HepG2 (cell line): ENCODE measurements at regions not wholly inside any gene's neighbourhood (a gene's known extent, or its start where the extent isn't known, plus 50 kb on each side); places are given as distances from the start of the nearest gene placed in this dataset.

Experiments
- ATAC-seq: fragments of 200-7000 bp; cut with Tn5 transposase; 3 replicates; pipeline ENCODE4 v1.9.1; 2020; ENCODE audit warnings: mild to moderate bottlenecking, moderate library complexity
- BruUV-seq: library from RNA; stranded (reverse); fragments of 400-500 nt; replicated peaks from 2 replicates; lab custom pipeline; 2021; lab: Mats Ljungman, UMichigan
- CTCF ChIA-PET: fragments of 300-600 bp; formaldehyde crosslinking; extraction: SDS; loops from one replicate; lab custom pipeline; 2021; ENCODE audit warnings: low total read pairs, inconsistent platforms, low intra/inter-chr PET ratio; lab: Yijun Ruan, JAX
- POLR2A ChIA-PET: fragments of 350-600 bp; sonication (Branson Sonifier 250); formaldehyde crosslinking; loops from one replicate; lab custom pipeline; 2020; ENCODE audit warnings: antibody characterized with exemption, inconsistent platforms; lab: Yijun Ruan, JAX
- DNase-seq: peaks from one replicate; pipeline ENCODE4 v3.0.0-alpha.2; 2015; ENCODE audit warnings: low spot score
- FAIRE-seq: peaks from 3 replicates; lab custom pipeline; 2011; peaks lifted over from hg19 to GRCh38; lab: Jason Lieb, UNC
- H2AFZ ChIP-seq: one replicate; pipeline ENCODE4 v1.6.1; 2011; ENCODE audit warnings: low read length, inconsistent platforms
- H3K27ac ChIP-seq: fragments of 300-600 bp; 3 replicates; pipeline ENCODE4 v1.8.0; 2011; ENCODE audit warnings: mixed run types, mild to moderate bottlenecking, mixed read lengths, low read length, inconsistent platforms; ENCODE audit not compliant: insufficient read depth; ENCODE audit errors: extremely low read length
- H3K27me3 ChIP-seq, 2 experiments: fragments of 200-600 bp in 1 of 2; 2 replicates in 1 of 2; 3 replicates in 1 of 2; pipeline versions ENCODE4 v1.6.0 to v1.8.0; 2011; ENCODE audit warnings: low read length in 2 of 2, mild to moderate bottlenecking in 2 of 2, moderate library complexity in 2 of 2, inconsistent platforms in 1 of 2; ENCODE audit not compliant: insufficient read depth in 2 of 2, control insufficient read depth in 1 of 2
- H3K36me3 ChIP-seq, 2 experiments: fragments of 200-600 bp in 1 of 2; replicated peaks in 1 of 2; 2 replicates in 1 of 2; 3 replicates in 1 of 2; pipeline versions ENCODE4 v1.5.1 to v1.8.0; 2011; ENCODE audit warnings: low read length in 2 of 2, inconsistent platforms in 1 of 2; ENCODE audit not compliant: insufficient read depth in 2 of 2, control insufficient read depth in 1 of 2
- H3K4me1 ChIP-seq: 2 replicates; pipeline ENCODE4 v1.5.1; 2012; ENCODE audit warnings: low read length, inconsistent platforms; ENCODE audit not compliant: insufficient read depth
- H3K4me2 ChIP-seq: 2 replicates; pipeline ENCODE4 v1.6.0; 2011; ENCODE audit warnings: low read depth, low read length, inconsistent platforms
- H3K4me3 ChIP-seq, 3 experiments: fragments of 200-600 bp in 1 of 3; sonication (generic), shearing (Covaris generic) in 1 of 3; replicated peaks in 1 of 3; 2 replicates each; pipeline ENCODE4 v1.5.1; 2011 to 2016; ENCODE audit warnings: low read length in 3 of 3, inconsistent platforms in 2 of 3, low read depth in 2 of 3, mild to moderate bottlenecking in 2 of 3, control low read depth in 1 of 3, mixed read lengths in 1 of 3; ENCODE audit not compliant: insufficient read depth in 1 of 3
- H3K79me2 ChIP-seq: one replicate; pipeline ENCODE4 v1.6.1; 2011; ENCODE audit warnings: low read length, inconsistent platforms; ENCODE audit not compliant: insufficient read depth
- H3K9ac ChIP-seq: 2 replicates; pipeline ENCODE4 v1.6.0; 2011; ENCODE audit warnings: mild to moderate bottlenecking, low read depth, low read length, inconsistent platforms; ENCODE audit not compliant: insufficient read depth
- H3K9me3 ChIP-seq: 2 replicates; pipeline ENCODE4 v1.5.1; 2012; ENCODE audit warnings: mild to moderate bottlenecking, low read length
- H4K20me1 ChIP-seq: 2 replicates; pipeline ENCODE4 v1.6.0; 2011; ENCODE audit warnings: inconsistent platforms, mild to moderate bottlenecking, low read length, moderate library complexity; ENCODE audit not compliant: insufficient read depth
- ATF7 ChIP-seq, 2 experiments: fragments of 450-650 bp in 1 of 2; sonication (generic) in 1 of 2; formaldehyde crosslinking in 1 of 2; IDR thresholded peaks; 2 replicates each; pipeline versions ENCODE4 v1.4.0 to v1.6.1; 2016 to 2020; ENCODE audit warnings: antibody characterized with exemption in 1 of 2, mild to moderate bottlenecking in 1 of 2, missing genetic modification reagents in 1 of 2
- CREB1 ChIP-seq, 2 experiments: fragments of 450-650 bp in 1 of 2; IDR thresholded peaks; 2 replicates each; pipeline ENCODE4 v1.6.1; 2016 to 2017; ENCODE audit warnings: control low read depth in 1 of 2, mild to moderate bottlenecking in 1 of 2, missing compliant biosample characterization in 1 of 2, missing genetic modification characterization in 1 of 2
- GATA4 ChIP-seq: sonication (generic); IDR thresholded peaks from 2 replicates; pipeline ENCODE4 v1.6.1; 2016; ENCODE audit warnings: antibody characterized with exemption, low read depth, borderline replicate concordance
- MAFF ChIP-seq: IDR thresholded peaks from 2 replicates; pipeline ENCODE4 v1.6.1; 2011; ENCODE audit warnings: low read depth, low read length, improper control_type of control experiment
- MAFK ChIP-seq, 2 experiments: IDR thresholded peaks in 1 of 2; conservative IDR thresholded peaks in 1 of 2; 2 replicates each; pipeline ENCODE4 v1.6.1; 2011; ENCODE audit warnings: improper control_type of control experiment in 2 of 2, low read length in 2 of 2
- ZNF121 ChIP-seq: sonication (generic); formaldehyde crosslinking; IDR thresholded peaks from 2 replicates; pipeline ENCODE4 v1.5.0; 2020; ENCODE audit warnings: mild to moderate bottlenecking, missing genetic modification reagents
- ZNF598 ChIP-seq: sonication (generic); formaldehyde crosslinking; IDR thresholded peaks from 2 replicates; pipeline ENCODE4 v1.5.1; 2020; ENCODE audit warnings: mild to moderate bottlenecking, missing genetic modification reagents, borderline replicate concordance
- WGBS: methylation state at CpG from one replicate; pipeline ENCODE4 v1.1.6; 2017; ENCODE audit warnings: low lambda C conversion rate; 5-methylcytosine and 5-hydroxymethylcytosine counted together
- in situ Hi-C: cut with HindIII; loops from 2 replicates; pipeline ENCODE4 v1.10.0; 2017; ENCODE audit warnings: low pct_unique_long_range_greater_than_20kb; ENCODE audit not compliant: extremely low pct_ligation_motif_present
- intact Hi-C: fragments of 100-400 bp; cut with micrococcal nuclease; formaldehyde crosslinking; loops from one replicate; pipeline ENCODE4 v1.10.0; 2022; ENCODE audit not compliant: unreplicated experiment
- TF ChIP-seq, protein P1 (sequence below): sonication (generic); formaldehyde crosslinking; IDR thresholded peaks from 2 replicates; pipeline ENCODE4 v1.5.0; 2020; ENCODE audit warnings: missing genetic modification reagents

DNA sequence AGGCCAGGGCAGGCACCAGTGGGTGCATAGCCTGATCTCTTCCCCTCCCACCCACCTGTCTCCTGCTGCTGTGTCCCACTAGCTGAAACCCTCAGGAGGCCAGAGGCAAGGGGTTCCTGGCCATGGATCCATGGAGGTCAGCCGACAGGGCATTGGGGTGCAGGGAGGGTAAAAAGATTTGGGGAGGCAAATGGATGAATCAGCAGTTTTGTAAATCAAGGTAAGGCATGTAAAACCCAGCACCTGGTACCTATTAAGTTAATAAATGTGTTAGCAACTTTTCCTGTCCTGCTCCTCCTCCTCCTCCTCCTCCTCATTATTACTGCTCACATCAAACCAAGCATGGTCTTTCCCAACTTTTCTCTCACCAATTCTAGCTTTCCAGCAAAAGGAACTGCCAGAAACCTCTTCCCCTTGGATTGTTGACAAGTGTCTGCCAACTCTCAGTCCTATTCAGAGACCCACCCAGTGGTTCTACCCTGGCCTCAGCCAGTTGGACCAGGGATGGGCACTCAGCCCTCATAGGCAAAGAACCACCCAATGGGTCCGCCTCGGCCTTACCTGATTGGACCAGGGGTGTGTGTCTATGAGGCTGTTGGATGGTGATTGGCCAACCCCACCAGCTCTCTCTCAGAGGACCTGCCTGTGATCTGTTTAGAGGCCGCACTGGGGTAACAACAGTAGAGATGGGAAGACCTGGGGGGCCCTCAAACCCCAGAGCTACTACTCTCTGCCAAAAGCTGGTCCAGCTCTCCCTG is 155.7 kb upstream of the GSC start:
- intact Hi-C loops, result no loop called here
- 72% methylated on average over 3 of the region's 4 CpGs for WGBS
- no TSS peak for BruUV-seq
- H3K27me3 ChIP-seq, result peaks cover 0 to 4% of the 10 kb centered on the region in 2 experiments; a peak in 1 of 5 replicates
- POLR2A ChIA-PET, result no interaction called here
- no peak overlapping the region for H3K27ac ChIP-seq
- CTCF ChIA-PET, result no interaction called here
- H3K4me3 ChIP-seq, result no peak overlapping the region
- H4K20me1 ChIP-seq, result no peaks in the 10 kb centered on the region
- DNase-seq, result no peak
- no peak overlapping the region for H3K4me2 ChIP-seq
- H3K9me3 ChIP-seq, result no peaks in the 10 kb centered on the region
- peak; percentile 68 for TF ChIP-seq MAFF
- TF ChIP-seq, protein P1, sequence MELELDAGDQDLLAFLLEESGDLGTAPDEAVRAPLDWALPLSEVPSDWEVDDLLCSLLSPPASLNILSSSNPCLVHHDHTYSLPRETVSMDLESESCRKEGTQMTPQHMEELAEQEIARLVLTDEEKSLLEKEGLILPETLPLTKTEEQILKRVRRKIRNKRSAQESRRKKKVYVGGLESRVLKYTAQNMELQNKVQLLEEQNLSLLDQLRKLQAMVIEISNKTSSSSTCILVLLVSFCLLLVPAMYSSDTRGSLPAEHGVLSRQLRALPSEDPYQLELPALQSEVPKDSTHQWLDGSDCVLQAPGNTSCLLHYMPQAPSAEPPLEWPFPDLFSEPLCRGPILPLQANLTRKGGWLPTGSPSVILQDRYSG (CRISPR knock-in tag), result no peak
- peak; percentile 69 to 84 for TF ChIP-seq MAFK (conservative IDR thresholded peaks at IDR 0.05 in 1 of 2, IDR thresholded peaks at IDR 0.05 in 1 of 2; ENCODE audit: low read length in 2 of 2)
- TF ChIP-seq GATA4, result no peak
- TF ChIP-seq ZNF121, result no peak
- H3K9ac ChIP-seq, result no peak overlapping the region
- in situ Hi-C loops, result no loop called here
- no peak for ATAC-seq
- H3K36me3 ChIP-seq, result no peaks in the 10 kb centered on the region
- H2AFZ ChIP-seq, result no peak overlapping the region
- FAIRE-seq, result no peak
- no peaks in the 10 kb centered on the region for H3K4me1 ChIP-seq
- no peaks in the 10 kb centered on the region for H3K79me2 ChIP-seq

DNA sequence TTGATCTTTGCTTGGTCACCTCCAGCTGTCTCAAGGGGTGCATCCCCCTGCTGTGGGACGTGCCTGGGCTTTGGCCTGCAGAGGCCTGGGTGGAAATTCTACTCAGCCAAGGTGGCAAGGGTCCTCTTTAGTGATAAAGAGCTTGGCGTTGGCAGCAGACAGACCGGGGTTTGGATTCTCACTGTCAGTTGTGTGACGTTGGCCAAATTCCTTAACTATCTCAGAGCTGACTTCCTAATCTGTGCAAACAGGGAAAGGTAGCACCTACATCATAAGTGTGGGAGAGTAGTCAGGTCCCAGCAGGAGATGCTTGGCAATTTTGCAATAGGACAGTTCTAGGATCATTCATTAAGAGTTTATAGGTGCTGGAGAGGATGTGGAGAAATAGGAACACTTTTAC is 154.3 kb upstream of the GSC start:
- intact Hi-C loops, result no loop called here
- Histone ChIP-seq H3K36me3 (no peaks in the 10 kb centered on the region), H2AFZ (no peak overlapping the region), H3K4me3 (no peak overlapping the region), H3K27me3 (peaks cover 0 to 3% of the 10 kb centered on the region in 2 experiments; a peak in 1 of 5 replicates), H3K27ac (no peak overlapping the region), H3K4me2 (no peak overlapping the region), H3K9ac (no peak overlapping the region)
- CTCF ChIA-PET, result no interaction called here
- in situ Hi-C loops, result no loop called here
- BruUV-seq, result no TSS peak
- no peak for ATAC-seq
- TF ChIP-seq CREB1 (IDR thresholded peaks at IDR 0.05) (peak; percentile 73), CREB1 (CRISPR knock-in tag; IDR thresholded peaks at IDR 0.05) (no peak), ATF7 (IDR thresholded peaks at IDR 0.05) (no peak), ATF7 (CRISPR knock-in tag; IDR thresholded peaks at IDR 0.05) (no peak), ZNF598 (CRISPR knock-in tag) (no peak)
- TF ChIP-seq, all 625 proteins: peak for 1
- POLR2A ChIA-PET, result no interaction called here
- FAIRE-seq, result no peak
- 53% methylated on average over 4 of the region's 4 CpGs for WGBS
- DNase-seq, result no peak
- H3K9me3 ChIP-seq, result no peaks in the 10 kb centered on the region
- no peaks in the 10 kb centered on the region for H3K4me1 ChIP-seq
- no peaks in the 10 kb centered on the region for H4K20me1 ChIP-seq
- H3K79me2 ChIP-seq, result no peaks in the 10 kb centered on the region
